Stimulated activated CD4-positive, alpha-beta T cell treated with anti-CD3 and anti-CD28 coated beads, Interleukin-4, amount 100 ng/mL, for 1 hour (primary cell): ENCODE measurements at regions not wholly inside any gene's neighbourhood (a gene's known extent, or its start where the extent isn't known, plus 50 kb on each side); places are given as distances from the start of the nearest gene placed in this dataset.

Experiments used
- DNase-seq: peaks from one replicate; pipeline ENCODE4 v3.0.0-alpha.2; 2020

GRCh38 chr5:57862942-57863341, 380.3 kb upstream of the ACTBL2 start:
- DNase-seq, result no peak

GRCh38 chr5:57862471-57862911, 379.9 kb upstream of the ACTBL2 start:
- DNase-seq, result no peak

DNA sequence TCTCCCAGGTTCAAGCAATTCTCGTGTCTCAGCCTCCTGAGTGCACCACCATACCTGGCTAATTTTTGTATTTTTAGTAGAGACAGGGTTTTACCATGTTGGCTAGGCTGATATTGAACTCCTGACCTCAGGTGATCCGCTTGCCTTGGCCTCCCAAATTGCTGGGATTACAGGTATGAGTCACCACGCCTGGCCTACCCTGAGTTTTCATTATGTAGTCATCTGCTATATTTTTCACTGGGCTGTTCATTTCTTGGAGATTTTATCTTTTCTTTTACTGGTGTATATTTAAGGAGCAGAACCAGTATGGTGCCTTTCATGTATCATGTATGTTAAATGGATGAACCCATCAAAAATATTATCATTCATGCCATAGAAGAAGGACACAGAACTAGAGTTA, 377.0 kb upstream of the ACTBL2 start:
- DNase-seq, result no peak

GRCh38 chr5:57858905-57859304, 376.3 kb upstream of the ACTBL2 start:
- DNase-seq, result no peak

GRCh38 chr5:57857696-57858095, 375.1 kb upstream of the ACTBL2 start:
- DNase-seq, result no peak

DNA sequence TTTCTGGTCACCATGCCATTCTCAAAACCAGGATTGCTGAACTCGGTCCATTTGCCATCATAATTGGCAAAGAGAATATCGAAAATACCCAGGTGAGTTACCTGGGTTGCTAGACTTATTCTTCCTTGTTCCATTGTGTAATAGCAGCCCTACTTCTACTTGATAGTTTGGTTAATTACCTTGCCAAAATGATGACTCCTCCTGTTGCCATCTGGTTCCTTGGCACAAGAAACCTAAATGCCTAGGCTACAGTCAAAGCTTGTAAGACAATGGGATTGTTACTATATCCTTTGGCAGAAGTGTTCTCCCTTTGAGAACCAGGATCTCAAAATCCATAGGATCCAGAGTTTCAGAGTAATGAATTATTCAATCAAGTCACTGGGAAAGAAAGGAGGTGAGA, 373.2 kb upstream of the ACTBL2 start:
- DNase-seq, result no peak

- no peak for DNase-seq
Observed at GRCh38 chr5:57853929-57854697, 371.5 kb upstream of the ACTBL2 start.

DNA sequence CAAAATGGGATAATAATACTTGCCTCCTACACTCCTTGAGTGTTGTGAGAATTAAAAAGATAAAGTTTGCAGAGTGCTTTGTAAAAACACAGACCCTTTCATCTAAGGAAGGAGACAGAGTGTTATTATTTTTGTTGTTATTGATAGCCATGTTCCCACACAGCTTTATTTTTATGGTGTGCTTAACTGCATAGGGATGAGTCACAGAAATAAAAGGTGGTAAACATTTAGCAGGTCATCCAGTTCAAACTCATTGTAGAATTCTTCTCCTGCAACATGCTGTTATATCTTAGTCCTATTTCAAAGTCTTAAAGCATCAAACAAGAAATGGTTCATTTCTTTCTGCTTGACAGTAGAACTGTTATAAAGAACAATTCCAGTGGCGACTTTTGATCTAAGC, 367.5 kb upstream of the ACTBL2 start:
- no peak for DNase-seq

DNA sequence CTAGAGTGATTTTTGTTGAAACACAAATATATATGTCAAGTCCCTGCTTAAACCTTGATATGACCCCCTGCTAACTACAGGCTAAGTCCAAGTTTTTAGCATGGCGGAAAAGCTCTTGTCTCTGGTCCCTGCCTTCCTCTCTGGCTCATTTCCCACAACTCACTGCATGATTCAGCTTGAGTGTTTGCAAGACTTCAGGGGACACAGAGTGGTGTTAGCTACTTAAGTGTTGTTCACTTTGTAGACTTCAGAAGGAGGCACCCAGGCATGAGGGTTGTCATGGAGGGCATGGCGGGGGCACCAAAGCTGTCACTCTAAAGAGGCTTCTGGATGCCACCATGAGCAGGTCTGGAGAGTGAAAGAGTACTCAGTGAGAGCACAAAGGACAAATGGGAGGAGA, 362.4 kb upstream of the ACTBL2 start:
- DNase-seq, result no peak

GRCh38 chr5:57844410-57844809, 361.8 kb upstream of the ACTBL2 start:
- DNase-seq, result no peak

- DNase-seq, result no peak
Observed at GRCh38 chr5:57843059-57843367, 360.4 kb upstream of the ACTBL2 start.

- DNase-seq, result no peak
Observed at GRCh38 chr5:57842364-57843058, 359.9 kb upstream of the ACTBL2 start.

DNA sequence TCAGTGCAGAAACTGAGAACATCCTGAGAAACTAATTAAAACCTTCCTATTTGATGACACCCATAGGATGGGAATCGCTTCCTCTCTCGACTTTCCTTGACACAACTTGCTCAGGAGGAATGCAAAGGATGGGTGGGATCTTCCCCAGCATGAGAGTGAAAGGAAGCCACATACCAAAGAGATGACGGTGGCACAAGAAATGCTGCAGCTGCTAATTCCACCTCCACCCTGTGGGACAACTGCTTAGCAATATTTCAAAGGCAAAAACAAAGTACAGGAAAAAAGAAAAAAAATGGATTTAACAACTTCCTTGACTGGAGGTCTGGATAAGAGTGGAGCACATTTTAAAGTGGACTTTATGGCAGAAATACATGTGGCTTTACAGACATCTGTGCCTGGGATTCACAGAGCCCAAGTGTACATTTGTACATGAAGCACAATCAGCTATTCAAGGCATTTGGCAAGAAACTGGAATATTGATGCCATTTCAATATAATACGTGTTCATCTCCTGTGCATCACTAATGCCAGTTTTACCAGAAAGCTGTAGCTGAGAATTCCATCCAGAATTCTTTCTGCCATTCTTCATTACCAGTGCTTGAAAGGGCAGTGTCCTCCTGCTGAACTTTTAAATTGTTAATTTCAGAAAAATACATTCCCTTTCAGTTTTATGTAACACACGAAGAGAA, 359.2 kb upstream of the ACTBL2 start:
- no peak for DNase-seq

DNA sequence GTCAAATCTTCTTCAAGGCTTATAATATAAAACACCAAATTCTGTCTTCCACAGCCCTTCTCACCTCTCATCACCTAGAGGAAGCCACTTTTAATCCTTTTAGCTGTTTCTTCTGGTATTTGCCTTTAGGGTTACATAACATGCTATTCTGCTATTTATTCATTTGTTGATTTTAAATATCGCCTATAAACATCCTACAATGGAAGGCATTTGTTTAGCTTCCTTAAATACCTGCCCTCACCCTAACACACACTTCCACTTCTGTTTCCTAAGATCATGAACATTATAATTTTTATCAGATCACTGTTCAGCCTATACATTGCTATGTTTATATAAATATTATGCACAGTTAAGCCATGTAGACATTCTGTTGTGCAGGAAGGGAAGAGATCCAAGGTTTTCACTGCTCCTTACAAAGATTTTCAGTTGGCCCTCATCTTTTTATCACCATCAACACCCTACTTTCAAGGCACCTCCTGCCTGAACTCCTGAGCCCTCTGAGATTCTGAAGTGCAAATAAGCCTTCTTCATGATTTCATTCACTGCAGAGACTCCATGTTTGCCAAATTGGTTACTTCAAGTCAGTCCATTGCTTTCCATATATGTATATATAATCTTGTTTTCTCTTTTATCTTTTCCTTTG, 356.9 kb upstream of the ACTBL2 start:
- no peak for DNase-seq

DNA sequence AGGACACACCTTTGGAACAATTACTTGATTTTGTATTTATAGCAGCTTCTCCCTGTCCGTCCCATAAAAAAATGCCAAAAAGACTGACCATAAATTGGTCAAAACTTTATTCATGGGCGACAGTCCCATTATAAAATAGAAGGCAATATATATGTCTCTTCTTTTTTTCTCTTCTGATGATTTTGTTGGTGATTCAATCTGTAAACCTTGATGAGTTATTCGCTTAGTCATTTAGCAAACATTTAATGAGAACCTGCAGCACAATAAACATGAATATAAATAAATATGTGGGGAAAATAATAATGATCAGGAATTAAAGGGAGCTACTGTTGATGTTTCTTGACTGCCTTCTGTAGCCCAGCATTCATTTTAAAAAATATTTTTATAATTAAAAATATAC, 356.4 kb upstream of the ACTBL2 start:
- DNase-seq, result no peak

GRCh38 chr5:57836921-57837320, 354.3 kb upstream of the ACTBL2 start:
- DNase-seq, result no peak

DNA sequence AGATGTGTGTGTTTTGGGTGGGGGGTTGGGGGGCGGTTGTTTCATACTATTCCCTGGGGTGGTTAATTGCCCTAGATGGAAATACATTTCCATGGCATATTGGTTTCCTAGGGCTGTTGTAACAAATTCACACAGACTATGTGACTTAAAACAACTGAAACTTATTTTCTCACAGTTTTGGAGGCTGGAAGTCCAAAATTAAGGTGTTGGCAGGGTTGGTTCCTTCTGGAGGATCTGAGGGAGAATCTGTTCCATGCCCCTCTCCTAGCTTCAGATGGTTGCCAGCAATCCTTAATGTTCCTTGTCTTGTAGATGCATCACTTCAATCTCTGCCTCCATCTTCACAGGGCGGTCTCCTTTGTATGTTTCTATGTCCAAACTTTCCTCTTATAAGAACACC, 353.7 kb upstream of the ACTBL2 start:
- no peak for DNase-seq

GRCh38 chr5:57834829-57835608, 352.4 kb upstream of the ACTBL2 start:
- no peak for DNase-seq

DNA sequence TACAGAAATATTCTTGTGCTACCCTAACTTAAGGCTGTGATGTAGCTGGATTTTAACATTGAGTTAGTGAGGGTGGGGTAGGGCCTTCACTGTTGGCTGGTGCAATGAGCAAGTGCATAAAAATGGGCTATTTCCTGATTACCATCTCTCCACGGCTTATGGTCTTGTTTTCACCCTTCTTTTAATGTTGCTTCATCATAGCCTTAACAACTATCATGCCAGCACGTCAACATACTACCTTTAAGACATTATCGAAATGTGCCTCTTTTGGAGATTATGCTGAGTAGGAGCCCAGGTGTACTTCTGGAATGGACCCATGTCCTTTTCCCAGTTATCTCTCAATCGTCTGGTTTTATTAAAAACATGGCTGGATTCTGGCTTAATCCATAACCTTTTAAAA, 350.9 kb upstream of the ACTBL2 start:
- no peak for DNase-seq

DNA sequence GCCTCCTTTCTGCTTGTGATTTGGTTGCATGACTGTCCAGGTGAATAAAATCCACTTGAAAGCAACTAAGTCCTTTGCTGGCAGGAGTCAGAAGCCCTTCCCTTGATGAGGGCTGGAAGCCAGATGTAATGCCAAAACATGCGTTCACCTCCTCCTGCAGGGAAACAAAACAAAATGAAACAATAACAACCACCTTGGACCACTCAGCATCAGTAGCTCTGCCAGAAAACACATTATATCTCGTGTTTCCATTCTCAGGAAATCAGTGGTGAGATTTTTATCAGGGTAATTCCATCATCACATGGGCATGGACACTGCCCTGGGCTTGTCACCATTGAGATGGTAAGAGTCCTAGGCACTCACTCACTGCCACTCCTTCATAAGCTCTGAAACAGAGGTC, 350.3 kb upstream of the ACTBL2 start:
- DNase-seq, result no peak

DNA sequence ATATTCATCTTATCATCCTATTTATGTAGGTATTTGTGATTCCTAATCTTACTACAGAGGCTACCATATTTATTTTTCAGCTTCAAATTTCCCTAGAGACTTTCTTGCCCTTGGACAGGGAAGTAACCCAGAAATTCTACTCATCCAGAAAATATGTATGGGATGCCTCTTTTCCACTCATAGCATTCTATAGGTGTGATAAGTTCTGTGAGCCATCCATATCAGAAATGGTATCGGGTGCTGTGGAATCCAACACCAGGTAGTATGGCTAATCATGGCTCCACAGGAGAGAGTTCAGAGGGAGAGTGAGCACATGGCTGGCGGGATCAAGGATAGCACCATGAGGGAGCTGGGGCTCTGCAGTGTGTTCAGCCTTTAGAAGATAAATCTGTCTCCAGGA, 349.3 kb upstream of the ACTBL2 start:
- DNase-seq, result no peak

- DNase-seq, result no peak
Observed at GRCh38 chr5:57831090-57831489, 348.5 kb upstream of the ACTBL2 start.

DNA sequence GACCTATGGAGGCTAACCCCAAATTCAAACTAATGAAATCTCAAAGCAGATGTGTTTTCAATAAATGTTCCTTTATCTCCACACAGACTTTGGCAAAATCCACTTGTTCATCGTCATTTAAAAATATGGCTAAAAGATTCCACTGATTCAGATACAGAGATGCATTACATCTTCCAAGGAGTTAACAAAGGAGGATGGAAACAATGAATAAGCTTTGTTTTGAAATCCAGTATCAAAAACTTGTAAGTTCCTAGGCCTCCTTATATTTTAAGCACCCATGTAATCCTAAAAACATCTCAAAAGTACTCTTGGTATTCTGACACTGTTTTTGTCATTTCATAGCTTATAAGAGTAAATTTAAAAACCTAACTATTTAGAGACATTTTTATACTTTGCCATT, 345.6 kb upstream of the ACTBL2 start:
- no peak for DNase-seq
